CD14-positive monocyte (primary cell): ENCODE measurements at regions not wholly inside any gene's neighbourhood (a gene's known extent, or its start where the extent isn't known, plus 50 kb on each side); places are given as distances from the start of the nearest gene placed in this dataset.

ENCODE experiments used
- DNase-seq, 3 donors: peaks; one replicate each; pipeline ENCODE4 v3.0.0-alpha.2; 2011 to 2022
- H2AFZ ChIP-seq: 2 replicates; pipeline ENCODE4 v1.6.0; 2012; ENCODE audit warnings: mild to moderate bottlenecking, low read depth, low read length, inconsistent platforms; ENCODE audit not compliant: insufficient read depth, poor library complexity, severe bottlenecking
- H3K27ac ChIP-seq, 2 donors: 1 replicate in 1 of 2; 2 replicates in 1 of 2; pipeline ENCODE4 v1.5.1; 2012 to 2013; ENCODE audit warnings: low read length in 2 of 2, control low read depth in 1 of 2, inconsistent platforms in 1 of 2, low read depth in 1 of 2, mild to moderate bottlenecking in 1 of 2
- H3K27me3 ChIP-seq, 2 donors: one replicate each; pipeline versions ENCODE4 v1.6.0 to v1.6.1; 2011 to 2013; ENCODE audit warnings: low read length in 2 of 2; ENCODE audit not compliant: control insufficient read depth in 2 of 2, insufficient read depth in 2 of 2
- H3K36me3 ChIP-seq, 2 donors: replicated peaks in 1 of 2; 1 replicate in 1 of 2; 2 replicates in 1 of 2; pipeline versions ENCODE4 v1.5.1 to v1.6.1; 2012 to 2013; ENCODE audit warnings: low read length in 2 of 2, control low read depth in 1 of 2, inconsistent platforms in 1 of 2, mild to moderate bottlenecking in 1 of 2; ENCODE audit not compliant: insufficient read depth in 2 of 2, control insufficient read depth in 1 of 2
- H3K4me1 ChIP-seq, 2 donors: 1 replicate in 1 of 2; 2 replicates in 1 of 2; pipeline versions ENCODE4 v1.5.1 to v1.6.1; 2012 to 2013; ENCODE audit warnings: low read length in 2 of 2, control low read depth in 1 of 2, inconsistent platforms in 1 of 2, mild to moderate bottlenecking in 1 of 2, moderate library complexity in 1 of 2; ENCODE audit not compliant: insufficient read depth in 2 of 2, control insufficient read depth in 1 of 2
- H3K4me2 ChIP-seq: replicated peaks from 2 replicates; pipeline ENCODE3; 2012; ENCODE audit warnings: low read length, moderate library complexity, mild to moderate bottlenecking; ENCODE audit not compliant: poor library complexity, severe bottlenecking; ENCODE audit errors: extremely low read depth
- H3K4me3 ChIP-seq, 3 experiments: fragments of 200-600 bp in 1 of 3; sonication (generic) in 1 of 3; replicated peaks in 1 of 3; 1 replicate in 2 of 3; 2 replicates in 1 of 3; pipeline ENCODE4 v1.5.1; 2011 to 2013; ENCODE audit warnings: low read length in 3 of 3, mild to moderate bottlenecking in 3 of 3, control low read depth in 2 of 3, low read depth in 2 of 3, inconsistent platforms in 1 of 3, moderate library complexity in 1 of 3
- H3K79me2 ChIP-seq: 2 replicates; pipeline ENCODE4 v1.6.0; 2012; ENCODE audit warnings: mild to moderate bottlenecking, control low read depth, inconsistent platforms, low read length, moderate library complexity; ENCODE audit not compliant: insufficient read depth
- H3K9ac ChIP-seq: 2 replicates; pipeline ENCODE4 v1.6.0; 2017; ENCODE audit warnings: low read length, mild to moderate bottlenecking; ENCODE audit not compliant: insufficient read depth, poor library complexity, severe bottlenecking
- H3K9me3 ChIP-seq, 2 donors: replicated peaks in 1 of 2; 1 replicate in 1 of 2; 2 replicates in 1 of 2; pipeline versions ENCODE4 v1.5.1 to v1.6.1; 2012 to 2013; ENCODE audit warnings: low read length in 2 of 2, control low read depth in 1 of 2; ENCODE audit not compliant: control insufficient read depth in 1 of 2, insufficient read depth in 1 of 2
- H4K20me1 ChIP-seq: 2 replicates; pipeline ENCODE4 v1.6.0; 2012; ENCODE audit warnings: mild to moderate bottlenecking, low read length, control low read depth, moderate library complexity; ENCODE audit not compliant: insufficient read depth
- H3K27ac Mint-ChIP-seq, 7 donors: one replicate each; pipeline ENCODE4 v1.8.0; 2020; ENCODE audit warnings: mild to moderate bottlenecking in 7 of 7, mixed read lengths in 7 of 7, moderate library complexity in 6 of 7, inconsistent platforms in 2 of 7
- H3K27me3 Mint-ChIP-seq, 3 donors: one replicate each; pipeline ENCODE4 v1.8.0; 2021 to 2022; ENCODE audit warnings: low read depth in 3 of 3, mild to moderate bottlenecking in 3 of 3, mixed read lengths in 3 of 3, moderate library complexity in 3 of 3, inconsistent platforms in 1 of 3
- H3K36me3 Mint-ChIP-seq, 2 donors: one replicate each; pipeline ENCODE4 v1.8.0; 2020; ENCODE audit warnings: mixed read lengths in 2 of 2, inconsistent platforms in 1 of 2, mild to moderate bottlenecking in 1 of 2
- H3K4me1 Mint-ChIP-seq: one replicate; pipeline ENCODE4 v1.8.0; 2020; ENCODE audit warnings: mild to moderate bottlenecking, mixed read lengths
- H3K4me3 Mint-ChIP-seq, 2 donors: one replicate each; pipeline ENCODE4 v1.8.0; 2020; ENCODE audit warnings: mild to moderate bottlenecking in 2 of 2, mixed read lengths in 2 of 2, moderate library complexity in 1 of 2
- H3K9me3 Mint-ChIP-seq, 7 donors: one replicate each; pipeline ENCODE4 v1.8.0; 2020 to 2022; ENCODE audit warnings: mixed read lengths in 7 of 7, mild to moderate bottlenecking in 6 of 7, moderate library complexity in 6 of 7, inconsistent platforms in 2 of 7
- WGBS: methylation state at CpG from one replicate; pipeline ENCODE4 v1.1.5; 2013; ENCODE audit warnings: missing lambda C conversion rate; ENCODE audit not compliant: insufficient coverage; 5-methylcytosine and 5-hydroxymethylcytosine counted together
- intact Hi-C, 2 donors: fragments of 100-400 bp; cut with micrococcal nuclease; formaldehyde crosslinking; loops; one replicate each; pipeline versions ENCODE4 v1.15.0 to v1.15.1; 2023
- TF ChIP-seq, protein P1 (sequence below): fragments of 200-600 bp; IDR thresholded peaks from one replicate; pipeline ENCODE4 v1.8.0; 2022; ENCODE audit warnings: antibody characterized with exemption, mild to moderate bottlenecking

DNA sequence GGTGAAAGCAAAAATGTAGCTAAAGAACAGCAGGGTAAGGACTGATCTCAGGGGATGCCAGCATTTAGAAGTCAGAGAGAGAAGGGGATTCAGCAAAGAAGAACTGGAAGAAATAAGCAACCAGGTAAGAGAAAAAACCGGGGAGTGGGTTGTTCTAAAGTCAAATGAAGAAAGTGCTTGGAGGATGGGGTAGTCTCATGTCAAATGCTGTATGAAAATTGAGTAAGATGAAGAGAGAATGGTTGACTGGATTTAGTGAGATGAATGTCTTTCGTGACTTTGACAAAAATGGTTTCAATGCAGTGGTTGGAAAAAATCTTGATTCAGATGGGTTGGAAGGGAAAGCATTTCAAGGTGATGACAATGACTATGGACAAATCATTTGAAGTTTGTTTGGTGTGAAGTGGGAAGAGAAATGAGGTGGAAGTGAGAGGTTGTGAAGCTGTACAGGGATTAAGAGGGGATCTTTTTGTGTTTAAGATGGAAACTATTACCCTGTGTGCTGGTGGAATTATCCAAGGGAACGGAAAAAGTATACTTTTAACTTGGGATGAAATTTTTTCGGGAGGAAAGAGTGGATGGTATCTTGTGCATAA, 484.0 kb downstream of the ETS1 start:
- Mint-ChIP-seq H3K4me3 (no peak overlapping the region), H3K9me3 (peaks cover 0 to 5% (median 3%) of the 10 kb centered on the region in 7 donors), H3K27me3 (no peaks in the 10 kb centered on the region), H3K27ac (no peak overlapping the region), H3K4me1 (peaks cover 5% of the 10 kb centered on the region), H3K36me3 (no peaks in the 10 kb centered on the region)
- no peak for DNase-seq
- Histone ChIP-seq H3K9ac (no peak overlapping the region), H3K4me3 (no peak overlapping the region), H3K27me3 (no peaks in the 10 kb centered on the region), H2AFZ (no peak overlapping the region), H3K9me3 (no peaks in the 10 kb centered on the region), H4K20me1 (no peaks in the 10 kb centered on the region), H3K4me2 (no peak overlapping the region), H3K36me3 (no peaks in the 10 kb centered on the region), H3K4me1 (no peaks in the 10 kb centered on the region), H3K27ac (no peak overlapping the region), H3K79me2 (no peaks in the 10 kb centered on the region)
- WGBS = 92% methylated on average over 2 of the region's 4 CpGs
- TF ChIP-seq, protein P1, sequence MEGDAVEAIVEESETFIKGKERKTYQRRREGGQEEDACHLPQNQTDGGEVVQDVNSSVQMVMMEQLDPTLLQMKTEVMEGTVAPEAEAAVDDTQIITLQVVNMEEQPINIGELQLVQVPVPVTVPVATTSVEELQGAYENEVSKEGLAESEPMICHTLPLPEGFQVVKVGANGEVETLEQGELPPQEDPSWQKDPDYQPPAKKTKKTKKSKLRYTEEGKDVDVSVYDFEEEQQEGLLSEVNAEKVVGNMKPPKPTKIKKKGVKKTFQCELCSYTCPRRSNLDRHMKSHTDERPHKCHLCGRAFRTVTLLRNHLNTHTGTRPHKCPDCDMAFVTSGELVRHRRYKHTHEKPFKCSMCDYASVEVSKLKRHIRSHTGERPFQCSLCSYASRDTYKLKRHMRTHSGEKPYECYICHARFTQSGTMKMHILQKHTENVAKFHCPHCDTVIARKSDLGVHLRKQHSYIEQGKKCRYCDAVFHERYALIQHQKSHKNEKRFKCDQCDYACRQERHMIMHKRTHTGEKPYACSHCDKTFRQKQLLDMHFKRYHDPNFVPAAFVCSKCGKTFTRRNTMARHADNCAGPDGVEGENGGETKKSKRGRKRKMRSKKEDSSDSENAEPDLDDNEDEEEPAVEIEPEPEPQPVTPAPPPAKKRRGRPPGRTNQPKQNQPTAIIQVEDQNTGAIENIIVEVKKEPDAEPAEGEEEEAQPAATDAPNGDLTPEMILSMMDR = no peak
- intact Hi-C loops = no loop called here

DNA sequence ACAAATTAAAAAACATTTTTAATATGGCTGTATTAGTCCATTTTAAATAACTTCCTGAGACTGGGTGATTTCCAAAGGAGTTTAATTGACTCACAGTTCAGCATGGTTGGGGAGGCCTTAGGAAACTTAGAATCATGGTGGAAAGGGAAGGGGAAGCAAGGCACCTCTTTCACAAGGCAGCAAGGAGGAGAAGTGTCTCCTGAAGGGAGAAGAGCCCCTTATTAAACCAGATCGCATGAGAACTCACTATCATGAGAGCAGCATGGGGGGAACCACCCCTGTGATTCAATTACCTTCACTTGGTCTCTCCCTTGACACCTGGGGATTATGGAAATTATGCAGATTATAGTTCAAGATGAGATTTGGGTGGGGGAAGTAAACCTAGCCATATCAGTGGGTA, 488.6 kb downstream of the ETS1 start:
- peaks cover 9% of the 10 kb centered on the region for H3K4me1 Mint-ChIP-seq
- no peak overlapping the region for H3K4me3 Mint-ChIP-seq
- H3K4me1 ChIP-seq = no peaks in the 10 kb centered on the region
- TF ChIP-seq, protein P1 = no peak
- no peak overlapping the region for H3K4me3 ChIP-seq
- H3K9ac ChIP-seq = no peak overlapping the region
- no peaks in the 10 kb centered on the region for H3K36me3 Mint-ChIP-seq
- H3K27me3 Mint-ChIP-seq = no peaks in the 10 kb centered on the region
- H4K20me1 ChIP-seq = no peaks in the 10 kb centered on the region
- peak; percentile 3 to 50 (median 15) for DNase-seq
- peak overlapping the region in 1 of 7 donors; percentile 38 for H3K27ac Mint-ChIP-seq
- H2AFZ ChIP-seq = no peak overlapping the region
- WGBS = no CpG with 5 or more reads among the region's 1 CpG
- no peaks in the 10 kb centered on the region for H3K9me3 ChIP-seq
- no peaks in the 10 kb centered on the region for H3K79me2 ChIP-seq
- H3K27me3 ChIP-seq = no peaks in the 10 kb centered on the region
- H3K9me3 Mint-ChIP-seq = peaks cover 0 to 8% (median 3%) of the 10 kb centered on the region in 7 donors
- H3K4me2 ChIP-seq = no peak overlapping the region
- no peak overlapping the region for H3K27ac ChIP-seq
- intact Hi-C loops = no loop called here
- no peaks in the 10 kb centered on the region for H3K36me3 ChIP-seq
